SK-N-SH (cell line): ENCODE measurements at regions not wholly inside any gene's neighbourhood (a gene's known extent, or its start where the extent isn't known, plus 50 kb on each side); places are given as distances from the start of the nearest gene placed in this dataset.

Source experiments
- CTCF ChIA-PET: fragments of 300-600, 350-600 bp; formaldehyde crosslinking; extraction: SDS; loops from one replicate; lab custom pipeline; 2021; lab: Yijun Ruan, JAX
- POLR2A ChIA-PET: fragments of 350-600 bp; sonication (Branson Sonifier 250); formaldehyde crosslinking; extraction: SDS; loops from one replicate; lab custom pipeline; 2020; ENCODE audit warnings: antibody characterized with exemption, inconsistent platforms; lab: Yijun Ruan, JAX
- DNase-seq: peaks from one replicate; pipeline ENCODE4 v3.0.0; 2012
- H2AFZ ChIP-seq: fragments of 200-600 bp; sonication (generic); 2 replicates; pipeline ENCODE4 v1.8.1; 2016; ENCODE audit warnings: antibody characterized with exemption, mild to moderate bottlenecking, low read depth
- H3F3A ChIP-seq: fragments of 200-600 bp; sonication (generic); replicated peaks from 2 replicates; pipeline ENCODE3; 2016; ENCODE audit warnings: antibody characterized with exemption, mild to moderate bottlenecking; ENCODE audit not compliant: insufficient read depth
- H3K27ac ChIP-seq, 2 experiments: fragments of 200-500 bp in 1 of 2; fragments of 200-600 bp in 1 of 2; sonication (Bioruptor generic) in 1 of 2; sonication (generic), shearing (Covaris generic) in 1 of 2; 2 replicates each; pipeline versions ENCODE4 v1.5.1 to v1.6.1; 2014 to 2016; ENCODE audit warnings: low read depth in 2 of 2, inconsistent platforms in 1 of 2, low read length in 1 of 2, mild to moderate bottlenecking in 1 of 2, mixed read lengths in 1 of 2
- H3K27me3 ChIP-seq: fragments of 200-600 bp; sonication (generic), shearing (Covaris generic); 2 replicates; pipeline ENCODE4 v1.6.1; 2016; ENCODE audit warnings: mixed run types; ENCODE audit not compliant: insufficient read depth
- H3K36me3 ChIP-seq, 2 experiments: fragments of 200-500 bp in 1 of 2; fragments of 200-600 bp in 1 of 2; sonication (Bioruptor generic) in 1 of 2; sonication (generic) in 1 of 2; replicated peaks in 1 of 2; 2 replicates each; pipeline versions ENCODE3 to v1.5.1; 2014 to 2016; ENCODE audit warnings: low read length in 1 of 2, mild to moderate bottlenecking in 1 of 2; ENCODE audit not compliant: insufficient read depth in 2 of 2, control insufficient read depth in 1 of 2
- H3K4me1 ChIP-seq, 2 experiments: fragments of 200-500 bp in 1 of 2; fragments of 200-600 bp in 1 of 2; sonication (Bioruptor generic) in 1 of 2; sonication (generic), shearing (Covaris generic) in 1 of 2; 2 replicates each; pipeline versions ENCODE4 v1.5.1 to v1.6.1; 2014 to 2016; ENCODE audit warnings: low read depth in 1 of 2, low read length in 1 of 2, mixed run types in 1 of 2; ENCODE audit not compliant: insufficient read depth in 2 of 2, control insufficient read depth in 1 of 2
- H3K4me2 ChIP-seq: fragments of 200-600 bp; sonication (generic), shearing (Covaris generic); 2 replicates; pipeline ENCODE4 v1.6.1; 2017; ENCODE audit warnings: mixed run types
- H3K4me3 ChIP-seq, 2 experiments: fragments of 200-500 bp in 1 of 2; fragments of 200-600 bp in 1 of 2; sonication (Bioruptor generic) in 1 of 2; sonication (generic), shearing (Covaris generic) in 1 of 2; 2 replicates each; pipeline versions ENCODE4 v1.5.1 to v1.8.1; 2014 to 2016; ENCODE audit warnings: low read depth in 2 of 2, inconsistent platforms in 1 of 2, low read length in 1 of 2, mild to moderate bottlenecking in 1 of 2, mixed read lengths in 1 of 2, moderate library complexity in 1 of 2
- H3K79me2 ChIP-seq: fragments of 200-600 bp; sonication (generic); 2 replicates; pipeline ENCODE4 v1.8.1; 2017; ENCODE audit warnings: mild to moderate bottlenecking; ENCODE audit not compliant: insufficient read depth
- H3K9ac ChIP-seq: fragments of 200-600 bp; sonication (generic); 2 replicates; pipeline ENCODE4 v1.6.1; 2017; ENCODE audit warnings: mixed run types
- H3K9me2 ChIP-seq: fragments of 200-600 bp; sonication (generic); 2 replicates; pipeline ENCODE4 v1.6.1; 2017; ENCODE audit warnings: mixed run types
- H3K9me3 ChIP-seq: fragments of 200-600 bp; sonication (generic); 2 replicates; pipeline ENCODE4 v1.6.1; 2017; ENCODE audit warnings: mixed run types, mild to moderate bottlenecking, moderate library complexity
- H4K20me1 ChIP-seq: fragments of 200-600 bp; sonication (generic); 2 replicates; pipeline ENCODE4 v1.6.1; 2017; ENCODE audit warnings: mild to moderate bottlenecking, mixed run types; ENCODE audit not compliant: insufficient read depth
- FOSL2 ChIP-seq: IDR thresholded peaks from 2 replicates; pipeline ENCODE4 v1.4.0; 2012; ENCODE audit warnings: low read depth, mild to moderate bottlenecking, moderate library complexity, borderline replicate concordance
- NRF1 ChIP-seq: IDR thresholded peaks from 2 replicates; pipeline ENCODE4 v1.6.1; 2012; ENCODE audit warnings: low read depth, mild to moderate bottlenecking, low read length
- SIN3A ChIP-seq: IDR thresholded peaks from 2 replicates; pipeline ENCODE4 v1.6.1; 2012; ENCODE audit warnings: low read depth, mild to moderate bottlenecking, low read length, moderate library complexity, borderline replicate concordance
- WGBS: methylation state at CpG from one replicate; pipeline ENCODE4 v1.1.6; 2017; ENCODE audit warnings: low lambda C conversion rate; 5-methylcytosine and 5-hydroxymethylcytosine counted together
- TF ChIP-seq, protein P1 (sequence below): IDR thresholded peaks from 2 replicates; pipeline ENCODE4 v1.4.0; 2012; ENCODE audit warnings: low read depth
- TF ChIP-seq, protein P2 (sequence below): IDR thresholded peaks from 2 replicates; pipeline ENCODE4; 2012
- TF ChIP-seq, protein P3 (sequence below): fragments of 200-600 bp; sonication (generic); IDR thresholded peaks from 2 replicates; pipeline ENCODE4 v1.6.1; 2017; ENCODE audit warnings: antibody characterized with exemption, mild to moderate bottlenecking, moderate library complexity

DNA sequence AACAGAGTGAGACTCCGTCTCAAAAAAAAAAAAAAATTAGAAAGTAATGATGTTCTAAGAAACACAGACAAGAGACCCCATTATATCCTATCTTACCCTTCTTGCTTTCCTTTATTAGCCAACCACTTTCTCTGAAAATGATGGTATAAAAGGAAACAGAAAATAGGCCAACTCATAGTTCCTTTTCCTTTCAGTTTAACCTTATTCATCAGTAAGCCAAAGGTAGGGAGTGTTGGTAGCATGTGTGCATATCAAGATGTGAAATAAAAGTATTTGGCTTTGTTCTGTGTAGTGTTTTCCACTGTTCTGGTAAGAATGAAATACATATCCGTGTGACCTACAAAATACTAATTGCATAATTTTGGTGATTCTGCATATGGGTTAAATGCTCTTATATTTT is 266.6 kb downstream of the ZNF674 start:
- peak overlapping the region in 1 of 2 experiments; percentile 64; a peak in 3 of 4 replicates for H3K27ac ChIP-seq
- no peak overlapping the region for H3K4me2 ChIP-seq
- H3K9me3 ChIP-seq, result no peaks in the 10 kb centered on the region
- no peaks in the 10 kb centered on the region for H3K27me3 ChIP-seq
- no peaks in the 10 kb centered on the region for H4K20me1 ChIP-seq
- no peaks in the 10 kb centered on the region for H3K36me3 ChIP-seq
- peaks cover 5% of the 10 kb centered on the region for H3F3A ChIP-seq
- H3K9ac ChIP-seq, result no peak overlapping the region
- H3K9me2 ChIP-seq, result no peaks in the 10 kb centered on the region
- peak overlapping the region; percentile 47; the same call in 1 of the 2 replicates for H2AFZ ChIP-seq
- POLR2A ChIA-PET, result no interaction called here
- H3K4me3 ChIP-seq, result no peak overlapping the region
- TF ChIP-seq FOSL2 (no peak), NRF1 (no peak)
- TF ChIP-seq, protein P1, sequence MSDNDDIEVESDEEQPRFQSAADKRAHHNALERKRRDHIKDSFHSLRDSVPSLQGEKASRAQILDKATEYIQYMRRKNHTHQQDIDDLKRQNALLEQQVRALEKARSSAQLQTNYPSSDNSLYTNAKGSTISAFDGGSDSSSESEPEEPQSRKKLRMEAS, result no peak
- H3K4me1 ChIP-seq, result 0 out of 4 replicates have a peak, but pooled peaks cover 0 to 13% of the 10 kb centered on the region in 2 experiments
- 39% methylated on average over 2 of the region's 2 CpGs for WGBS
- no peak for DNase-seq
- CTCF ChIA-PET, result no interaction called here
- H3K79me2 ChIP-seq, result no peaks in the 10 kb centered on the region

DNA sequence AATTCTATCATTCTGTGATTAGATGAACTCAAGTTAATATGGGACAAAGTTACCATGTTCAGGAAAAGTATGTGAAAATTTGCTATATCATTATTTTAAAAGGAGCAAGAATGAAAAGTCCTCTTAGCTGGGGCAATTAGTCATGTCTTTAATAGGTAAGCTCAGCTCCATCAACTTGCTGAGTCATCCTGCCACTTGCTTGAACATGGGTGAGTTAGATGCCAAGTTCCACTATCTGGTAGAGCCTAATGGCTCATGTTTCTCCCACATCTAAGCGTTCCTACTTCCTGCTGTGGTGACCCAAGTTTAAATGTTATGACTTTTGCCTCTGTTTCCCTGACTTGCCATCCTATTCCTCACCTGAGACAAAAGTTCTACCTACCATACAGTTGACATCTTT is 276.8 kb downstream of the ZNF674 start:
- H3K27ac ChIP-seq, result no peak overlapping the region

DNA sequence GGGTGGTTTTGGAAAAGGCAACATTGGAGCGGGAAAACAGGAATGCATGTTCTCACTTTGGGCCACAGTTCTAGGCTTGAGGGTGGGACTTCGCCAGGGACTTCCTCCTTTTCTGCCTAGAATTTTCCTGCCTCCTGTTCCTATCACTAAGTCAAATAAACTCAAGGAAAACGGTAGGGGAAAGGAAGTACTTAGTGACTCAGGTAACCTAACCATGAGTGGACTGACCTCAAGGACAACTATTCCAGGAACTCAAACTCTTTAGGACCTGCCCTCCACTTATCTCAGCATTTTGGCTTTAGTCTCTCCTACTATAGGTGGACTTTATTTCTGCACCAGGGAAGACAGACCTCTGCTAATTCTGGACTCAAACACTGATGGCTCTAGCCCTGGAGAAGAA is 281.7 kb downstream of the ZNF674 start:
- H3K9me3 ChIP-seq, result no peaks in the 10 kb centered on the region
- no peak overlapping the region for H3K4me2 ChIP-seq
- H3K79me2 ChIP-seq, result no peaks in the 10 kb centered on the region
- no peaks in the 10 kb centered on the region for H3K36me3 ChIP-seq
- no peak overlapping the region for H2AFZ ChIP-seq
- no peak overlapping the region for H3K4me3 ChIP-seq
- no peak overlapping the region for H3K9ac ChIP-seq
- no peak for TF ChIP-seq SIN3A
- WGBS, result 19% methylated on average over 3 of the region's 3 CpGs
- H3K27me3 ChIP-seq, result no peaks in the 10 kb centered on the region; the same call in 1 of the 2 replicates
- H3K4me1 ChIP-seq, result no peaks in the 10 kb centered on the region; a peak in 1 of 4 replicates
- H3K27ac ChIP-seq, result no peak overlapping the region
- no peaks in the 10 kb centered on the region for H3F3A ChIP-seq
- ChIA-PET CTCF (no interaction called here), POLR2A (no interaction called here)
- no peaks in the 10 kb centered on the region for H4K20me1 ChIP-seq
- no peak for DNase-seq
- no peaks in the 10 kb centered on the region for H3K9me2 ChIP-seq

More for the DNA sequence above, 276.8 kb downstream of the ZNF674 start:
- H3K4me3 ChIP-seq, result no peak overlapping the region
- H2AFZ ChIP-seq, result no peak overlapping the region
- no peaks in the 10 kb centered on the region for H3K79me2 ChIP-seq
- no peak overlapping the region for H3K4me2 ChIP-seq
- 8% methylated on average over 1 of the region's 1 CpG for WGBS
- TF ChIP-seq, protein P2, sequence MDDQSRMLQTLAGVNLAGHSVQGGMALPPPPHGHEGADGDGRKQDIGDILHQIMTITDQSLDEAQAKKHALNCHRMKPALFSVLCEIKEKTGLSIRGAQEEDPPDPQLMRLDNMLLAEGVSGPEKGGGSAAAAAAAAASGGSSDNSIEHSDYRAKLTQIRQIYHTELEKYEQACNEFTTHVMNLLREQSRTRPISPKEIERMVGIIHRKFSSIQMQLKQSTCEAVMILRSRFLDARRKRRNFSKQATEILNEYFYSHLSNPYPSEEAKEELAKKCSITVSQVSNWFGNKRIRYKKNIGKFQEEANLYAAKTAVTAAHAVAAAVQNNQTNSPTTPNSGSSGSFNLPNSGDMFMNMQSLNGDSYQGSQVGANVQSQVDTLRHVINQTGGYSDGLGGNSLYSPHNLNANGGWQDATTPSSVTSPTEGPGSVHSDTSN, result peak; percentile 41; the same call in 1 of the 2 replicates
- TF ChIP-seq, protein P3, sequence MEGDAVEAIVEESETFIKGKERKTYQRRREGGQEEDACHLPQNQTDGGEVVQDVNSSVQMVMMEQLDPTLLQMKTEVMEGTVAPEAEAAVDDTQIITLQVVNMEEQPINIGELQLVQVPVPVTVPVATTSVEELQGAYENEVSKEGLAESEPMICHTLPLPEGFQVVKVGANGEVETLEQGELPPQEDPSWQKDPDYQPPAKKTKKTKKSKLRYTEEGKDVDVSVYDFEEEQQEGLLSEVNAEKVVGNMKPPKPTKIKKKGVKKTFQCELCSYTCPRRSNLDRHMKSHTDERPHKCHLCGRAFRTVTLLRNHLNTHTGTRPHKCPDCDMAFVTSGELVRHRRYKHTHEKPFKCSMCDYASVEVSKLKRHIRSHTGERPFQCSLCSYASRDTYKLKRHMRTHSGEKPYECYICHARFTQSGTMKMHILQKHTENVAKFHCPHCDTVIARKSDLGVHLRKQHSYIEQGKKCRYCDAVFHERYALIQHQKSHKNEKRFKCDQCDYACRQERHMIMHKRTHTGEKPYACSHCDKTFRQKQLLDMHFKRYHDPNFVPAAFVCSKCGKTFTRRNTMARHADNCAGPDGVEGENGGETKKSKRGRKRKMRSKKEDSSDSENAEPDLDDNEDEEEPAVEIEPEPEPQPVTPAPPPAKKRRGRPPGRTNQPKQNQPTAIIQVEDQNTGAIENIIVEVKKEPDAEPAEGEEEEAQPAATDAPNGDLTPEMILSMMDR, result no peak
- H3K36me3 ChIP-seq, result no peaks in the 10 kb centered on the region
- no peaks in the 10 kb centered on the region for H4K20me1 ChIP-seq
- no peak overlapping the region for H3K9ac ChIP-seq
- H3K9me3 ChIP-seq, result 0 out of 2 replicates have a peak, but pooled peaks cover 6% of the 10 kb centered on the region
- no peaks in the 10 kb centered on the region for H3K9me2 ChIP-seq
- CTCF ChIA-PET, result no interaction called here
- DNase-seq, result no peak
- H3F3A ChIP-seq, result no peaks in the 10 kb centered on the region
- H3K27me3 ChIP-seq, result no peaks in the 10 kb centered on the region; the same call in 1 of the 2 replicates
- POLR2A ChIA-PET, result no interaction called here
- no peaks in the 10 kb centered on the region for H3K4me1 ChIP-seq
